Erythroblast (primary cell): ENCODE measurements at regions not wholly inside any gene's neighbourhood (a gene's known extent, or its start where the extent isn't known, plus 50 kb on each side); places are given as distances from the start of the nearest gene placed in this dataset.

Experiments used
- GATA1 ChIP-seq: IDR thresholded peaks from 2 replicates; pipeline ENCODE4 v1.6.1; 2011; ENCODE audit warnings: low read depth, mild to moderate bottlenecking, control low read depth, low read length, moderate library complexity
- POLR2A ChIP-seq: IDR thresholded peaks from 2 replicates; pipeline ENCODE4 v1.6.1; 2011; ENCODE audit warnings: mild to moderate bottlenecking, low read length

DNA sequence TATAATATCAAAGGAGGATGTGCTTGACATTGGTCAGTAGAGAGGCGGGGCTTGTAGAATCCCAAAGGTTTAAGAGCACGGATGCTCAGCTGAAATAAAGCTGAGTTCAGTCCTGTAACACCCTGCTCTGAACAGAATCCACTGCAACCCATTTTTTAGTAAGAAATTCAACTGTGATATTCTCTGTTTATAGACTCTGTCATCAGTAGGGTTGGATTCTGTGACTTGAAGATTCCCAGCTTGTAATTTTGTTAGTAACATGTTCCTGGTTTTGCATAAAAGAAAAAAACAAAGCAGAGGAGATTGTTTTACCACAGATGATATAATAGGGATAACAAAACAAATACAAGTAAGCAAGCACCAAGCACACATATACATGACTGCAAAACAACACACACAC is 324.6 kb upstream of the NR2F2 start:
- TF ChIP-seq POLR2A (no peak), GATA1 (no peak)
